ENCODE measurements at regions not wholly inside any gene's neighbourhood (a gene's known extent, or its start where the extent isn't known, plus 50 kb on each side); places are given as distances from the start of the nearest gene placed in this dataset.

GRCh38 chr13:50745542-50746115, 97.9 kb downstream of the DLEU7 start:
- no peak overlapping the region for H2BK20ac ChIP-seq (ENCODE audit: low read depth, low read length)
- H2AFZ ChIP-seq (replicated peaks; ENCODE audit: low read length, poor library complexity): no peak overlapping the region
- ChIA-PET POLR2A (ENCODE audit: unreplicated experiment) (no interaction called here), CTCF (no interaction called here)
- H3K4me3 ChIP-seq (ENCODE audit: insufficient read depth, low read depth, low read length): no peak overlapping the region
- no peak overlapping the region for H2BK15ac ChIP-seq (ENCODE audit: low read depth, low read length)
- TF ChIP-seq CHD1 (IDR thresholded peaks at IDR 0.05; ENCODE audit: low read depth, low read length) (no peak), RAD21 (IDR thresholded peaks at IDR 0.05; ENCODE audit: low read length) (no peak), RCOR1 (IDR thresholded peaks at IDR 0.05; ENCODE audit: insufficient replicate concordance, low read length) (no peak), MAZ (IDR thresholded peaks at IDR 0.05; ENCODE audit: borderline replicate concordance, low read depth, low read length) (no peak), MXI1 (IDR thresholded peaks at IDR 0.05; ENCODE audit: borderline replicate concordance, low read depth, low read length) (no peak), RFX5 (IDR thresholded peaks at IDR 0.05; ENCODE audit: low read depth, low read length) (no peak), POLR2A (IDR thresholded peaks at IDR 0.05; ENCODE audit: low read depth, low read length) (no peak), SMC3 (IDR thresholded peaks at IDR 0.05; ENCODE audit: low read depth, low read length) (no peak), BHLHE40 (IDR thresholded peaks at IDR 0.05; ENCODE audit: low read depth, low read length) (no peak), FOS (IDR thresholded peaks at IDR 0.05; ENCODE audit: low read depth, low read length) (no peak), CEBPB (IDR thresholded peaks at IDR 0.05; ENCODE audit: low read depth, low read length) (no peak), NFE2L2 (IDR thresholded peaks at IDR 0.05; ENCODE audit: low read depth, low read length) (no peak), MAFK (IDR thresholded peaks at IDR 0.05; ENCODE audit: low read depth, low read length) (no peak), CTCF (conservative IDR thresholded peaks at IDR 0.05; ENCODE audit: low read depth, low read length) (no peak)
- TF ChIP-seq, protein P1, sequence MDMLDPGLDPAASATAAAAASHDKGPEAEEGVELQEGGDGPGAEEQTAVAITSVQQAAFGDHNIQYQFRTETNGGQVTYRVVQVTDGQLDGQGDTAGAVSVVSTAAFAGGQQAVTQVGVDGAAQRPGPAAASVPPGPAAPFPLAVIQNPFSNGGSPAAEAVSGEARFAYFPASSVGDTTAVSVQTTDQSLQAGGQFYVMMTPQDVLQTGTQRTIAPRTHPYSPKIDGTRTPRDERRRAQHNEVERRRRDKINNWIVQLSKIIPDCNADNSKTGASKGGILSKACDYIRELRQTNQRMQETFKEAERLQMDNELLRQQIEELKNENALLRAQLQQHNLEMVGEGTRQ (IDR thresholded peaks at IDR 0.05; ENCODE audit: low read depth, low read length): no peak
- TF ChIP-seq, protein P2, sequence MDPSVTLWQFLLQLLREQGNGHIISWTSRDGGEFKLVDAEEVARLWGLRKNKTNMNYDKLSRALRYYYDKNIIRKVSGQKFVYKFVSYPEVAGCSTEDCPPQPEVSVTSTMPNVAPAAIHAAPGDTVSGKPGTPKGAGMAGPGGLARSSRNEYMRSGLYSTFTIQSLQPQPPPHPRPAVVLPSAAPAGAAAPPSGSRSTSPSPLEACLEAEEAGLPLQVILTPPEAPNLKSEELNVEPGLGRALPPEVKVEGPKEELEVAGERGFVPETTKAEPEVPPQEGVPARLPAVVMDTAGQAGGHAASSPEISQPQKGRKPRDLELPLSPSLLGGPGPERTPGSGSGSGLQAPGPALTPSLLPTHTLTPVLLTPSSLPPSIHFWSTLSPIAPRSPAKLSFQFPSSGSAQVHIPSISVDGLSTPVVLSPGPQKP (IDR thresholded peaks at IDR 0.05; ENCODE audit: borderline replicate concordance, low read depth, low read length): no peak
- H3K23ac ChIP-seq (ENCODE audit: low read depth, low read length): no peak overlapping the region
- no peak for DNase-seq
- no peaks in the 10 kb centered on the region for H4K20me1 ChIP-seq (ENCODE audit: insufficient read depth, low read length)
- no peak for ATAC-seq (ENCODE audit: low read depth)
- H3K4me1 ChIP-seq (ENCODE audit: control insufficient read depth, insufficient read depth, low read length): no peaks in the 10 kb centered on the region
- H4K8ac ChIP-seq (ENCODE audit: low read depth in 2 of 2, low read length in 2 of 2): no peak overlapping the region
- H3K4ac ChIP-seq (ENCODE audit: low read depth, low read length): no peak overlapping the region
- H3K9me3 ChIP-seq (ENCODE audit: control insufficient read depth, insufficient read depth, low read length): peaks cover 5% of the 10 kb centered on the region; the same call in 1 of the 2 replicates
- no peak overlapping the region for H4K91ac ChIP-seq (ENCODE audit: insufficient read depth, low read depth, low read length)
- BruUV-seq (replicated peaks): no TSS peak
- no peak overlapping the region for H3K18ac ChIP-seq (ENCODE audit: low read depth, low read length)
- no peak overlapping the region for H2AK5ac ChIP-seq (ENCODE audit: low read depth, low read length)
- in situ Hi-C loops (cut with MboI; ENCODE audit: low sequenced_read_pairs) (no loop called here), intact Hi-C loops (cut with micrococcal nuclease) (no loop called here), dilution Hi-C loops (cut with HindIII; ENCODE audit: low sequenced_read_pairs, unreplicated experiment) (no loop called here)
- no peak overlapping the region for H3K27ac ChIP-seq (ENCODE audit: insufficient read depth, low read length)
- peaks cover 8% of the 10 kb centered on the region for H3K27me3 ChIP-seq (ENCODE audit: control insufficient read depth, insufficient read depth, low read length)
- H4K5ac ChIP-seq (ENCODE audit: low read depth, low read length): no peak overlapping the region
- no peaks in the 10 kb centered on the region for H3K79me1 ChIP-seq (ENCODE audit: low read depth in 1 of 2, low read length in 2 of 2)
- no peaks in the 10 kb centered on the region for H3K36me3 ChIP-seq (ENCODE audit: control insufficient read depth, insufficient read depth, low read length)
- H3K14ac ChIP-seq (replicated peaks; ENCODE audit: low read depth, low read length): no peak overlapping the region
- no peak overlapping the region for H3K9ac ChIP-seq (ENCODE audit: low read depth, low read length)
- no peaks in the 10 kb centered on the region for H3K9me1 ChIP-seq (ENCODE audit: insufficient read depth, low read length)
- no peak overlapping the region for H3K4me2 ChIP-seq (ENCODE audit: low read depth, low read length)
- H2BK120ac ChIP-seq (ENCODE audit: low read depth, low read length): no peak overlapping the region
- H3K56ac ChIP-seq (ENCODE audit: extremely low read depth, insufficient read depth, low read length): no peak overlapping the region
- WGBS, 2 experiments (ENCODE audit: extremely low coverage in 2 of 2, insufficient read length in 1 of 2): no CpG with 5 or more reads among the region's 4 CpGs
- no peak overlapping the region for H2BK5ac ChIP-seq (ENCODE audit: low read depth, low read length, poor library complexity, severe bottlenecking)
- H2AK9ac ChIP-seq (replicated peaks; ENCODE audit: low read depth, low read length, poor library complexity): no peak overlapping the region
